WTC11 (cell line): ENCODE measurements at regions not wholly inside any gene's neighbourhood (a gene's known extent, or its start where the extent isn't known, plus 50 kb on each side); places are given as distances from the start of the nearest gene placed in this dataset.

ENCODE experiments used
- CREB1 ChIP-seq: sonication (generic); formaldehyde crosslinking; IDR thresholded peaks from 2 replicates; pipeline ENCODE4 v1.8.0; 2023; ENCODE audit warnings: mild to moderate bottlenecking, missing genetic modification reagents
- EMX1 ChIP-seq: fragments of 250-450 bp; sonication (Bioruptor Pico); IDR thresholded peaks from 2 replicates; pipeline ENCODE4 v1.8.0; 2021; ENCODE audit warnings: mild to moderate bottlenecking
- GABPB1 ChIP-seq: sonication (generic); formaldehyde crosslinking; IDR thresholded peaks from 2 replicates; pipeline ENCODE4 v1.8.1; 2023; ENCODE audit warnings: mild to moderate bottlenecking, missing genetic modification reagents
- NR3C1 ChIP-seq: sonication (generic); formaldehyde crosslinking; conservative IDR thresholded peaks from 2 replicates; pipeline ENCODE4 v1.8.1; 2023; ENCODE audit warnings: low read depth, mild to moderate bottlenecking, missing genetic modification reagents
- SP1 ChIP-seq: sonication (generic); formaldehyde crosslinking; conservative IDR thresholded peaks from 2 replicates; pipeline ENCODE4 v1.8.1; 2022; ENCODE audit warnings: missing genetic modification reagents
- ZNF232 ChIP-seq: sonication (generic); formaldehyde crosslinking; IDR thresholded peaks from 2 replicates; pipeline ENCODE4 v1.8.0; 2022; ENCODE audit warnings: mild to moderate bottlenecking, missing genetic modification reagents
- ZNF512 ChIP-seq: sonication (generic); formaldehyde crosslinking; IDR thresholded peaks from 2 replicates; pipeline ENCODE4 v1.8.1; 2022; ENCODE audit warnings: missing genetic modification reagents, borderline replicate concordance
- TF ChIP-seq, protein P1 (sequence below): fragments of 200-600 bp; IDR thresholded peaks from 2 replicates; pipeline ENCODE4 v1.8.0; 2022; ENCODE audit warnings: antibody characterized with exemption

- TF ChIP-seq, protein P1, sequence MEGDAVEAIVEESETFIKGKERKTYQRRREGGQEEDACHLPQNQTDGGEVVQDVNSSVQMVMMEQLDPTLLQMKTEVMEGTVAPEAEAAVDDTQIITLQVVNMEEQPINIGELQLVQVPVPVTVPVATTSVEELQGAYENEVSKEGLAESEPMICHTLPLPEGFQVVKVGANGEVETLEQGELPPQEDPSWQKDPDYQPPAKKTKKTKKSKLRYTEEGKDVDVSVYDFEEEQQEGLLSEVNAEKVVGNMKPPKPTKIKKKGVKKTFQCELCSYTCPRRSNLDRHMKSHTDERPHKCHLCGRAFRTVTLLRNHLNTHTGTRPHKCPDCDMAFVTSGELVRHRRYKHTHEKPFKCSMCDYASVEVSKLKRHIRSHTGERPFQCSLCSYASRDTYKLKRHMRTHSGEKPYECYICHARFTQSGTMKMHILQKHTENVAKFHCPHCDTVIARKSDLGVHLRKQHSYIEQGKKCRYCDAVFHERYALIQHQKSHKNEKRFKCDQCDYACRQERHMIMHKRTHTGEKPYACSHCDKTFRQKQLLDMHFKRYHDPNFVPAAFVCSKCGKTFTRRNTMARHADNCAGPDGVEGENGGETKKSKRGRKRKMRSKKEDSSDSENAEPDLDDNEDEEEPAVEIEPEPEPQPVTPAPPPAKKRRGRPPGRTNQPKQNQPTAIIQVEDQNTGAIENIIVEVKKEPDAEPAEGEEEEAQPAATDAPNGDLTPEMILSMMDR, result no peak
- TF ChIP-seq ZNF232 (CRISPR knock-in tag) (no peak), GABPB1 (CRISPR knock-in tag) (no peak), SP1 (CRISPR knock-in tag) (no peak), CREB1 (CRISPR knock-in tag) (no peak), NR3C1 (CRISPR knock-in tag) (no peak), ZNF512 (CRISPR knock-in tag) (no peak), EMX1 (CRISPR knock-in tag) (no peak)
Observed at GRCh38 chr2:18376936-18377335, 183.5 kb downstream of the RDH14 start.
